ENCODE measurements at regions not wholly inside any gene's neighbourhood (a gene's known extent, or its start where the extent isn't known, plus 50 kb on each side); places are given as distances from the start of the nearest gene placed in this dataset.

GRCh38 chrX:67872958-67873357 lies 329.1 kb downstream of the AR start:
- DNase-seq (ENCODE audit: low read depth, low spot score), result no peak

GRCh38 chrX:67892401-67892800 lies 348.6 kb downstream of the AR start:
- peak; percentile 1 for DNase-seq (ENCODE audit: low read depth, low spot score)

DNA sequence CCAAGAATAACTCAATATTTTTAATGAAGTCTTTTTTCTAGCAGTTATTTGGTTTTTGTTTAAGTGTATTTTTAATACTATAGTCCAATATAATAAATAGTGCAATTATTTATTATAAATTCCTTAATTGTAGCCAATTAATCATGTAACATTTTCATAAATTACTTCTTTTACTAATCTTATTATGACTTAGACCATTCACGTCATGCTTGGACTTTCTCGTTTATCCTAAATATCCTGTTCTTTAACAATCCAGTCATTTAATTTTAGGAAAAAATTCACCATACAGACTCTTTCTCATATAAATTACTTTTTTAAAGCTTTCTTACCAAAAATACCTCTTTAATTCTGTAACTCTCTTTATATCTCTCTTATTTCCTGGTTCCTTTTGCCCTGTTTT lies 350.1 kb downstream of the AR start:
- no peak for DNase-seq (ENCODE audit: low read depth, low spot score)

GRCh38 chrX:67917421-67918010 lies 373.7 kb downstream of the AR start:
- no peak for DNase-seq (ENCODE audit: low read depth, low spot score)

DNA sequence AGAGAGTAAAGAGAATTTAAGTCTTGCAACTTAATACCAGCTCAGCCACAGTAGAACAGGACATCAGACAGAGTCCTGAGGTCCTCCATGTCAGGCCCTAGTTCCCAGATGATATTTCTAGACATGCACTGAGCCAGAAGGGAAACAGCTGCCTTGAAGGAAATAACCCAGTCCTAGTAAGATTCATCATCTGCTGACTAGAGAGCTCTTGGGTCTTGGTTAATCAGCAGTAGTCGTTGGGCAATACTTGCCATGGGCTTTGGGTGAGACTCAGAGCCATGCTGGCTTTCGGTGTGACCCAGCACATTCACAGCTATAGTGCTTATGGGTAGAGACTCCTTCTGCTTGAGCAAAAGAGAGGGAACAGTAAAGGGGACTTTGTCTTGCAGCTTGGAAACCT lies 379.1 kb downstream of the AR start:
- no peak for DNase-seq (ENCODE audit: low read depth, low spot score)

- DNase-seq (ENCODE audit: low read depth, low spot score), result no peak
These were observed 395.4 kb downstream of the AR start for GRCh38 chrX:67939270-67939669.

GRCh38 chrX:67949270-67949669 lies 405.4 kb downstream of the AR start:
- no peak for DNase-seq (ENCODE audit: low read depth, low spot score)

DNA sequence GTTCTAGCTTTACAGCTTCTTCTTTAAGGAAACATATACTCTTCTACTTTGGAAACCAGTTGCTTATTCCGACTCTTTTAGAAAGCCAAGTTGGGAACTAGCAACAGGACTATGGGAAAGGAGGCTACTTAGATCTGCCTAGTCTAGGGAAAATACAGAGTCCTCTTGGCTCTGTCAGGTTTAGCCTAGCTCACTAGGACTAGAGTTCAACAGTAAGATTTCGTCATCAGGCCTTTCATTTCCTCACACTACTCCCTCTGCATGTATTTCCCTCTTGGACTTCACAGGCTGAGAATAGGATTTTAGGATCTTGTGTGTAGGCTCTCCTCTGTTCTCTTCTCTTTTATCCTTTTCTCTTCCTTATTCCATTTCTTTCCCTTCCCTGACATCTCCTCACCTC lies 409.8 kb downstream of the AR start:
- DNase-seq (ENCODE audit: low read depth, low spot score), result no peak

DNA sequence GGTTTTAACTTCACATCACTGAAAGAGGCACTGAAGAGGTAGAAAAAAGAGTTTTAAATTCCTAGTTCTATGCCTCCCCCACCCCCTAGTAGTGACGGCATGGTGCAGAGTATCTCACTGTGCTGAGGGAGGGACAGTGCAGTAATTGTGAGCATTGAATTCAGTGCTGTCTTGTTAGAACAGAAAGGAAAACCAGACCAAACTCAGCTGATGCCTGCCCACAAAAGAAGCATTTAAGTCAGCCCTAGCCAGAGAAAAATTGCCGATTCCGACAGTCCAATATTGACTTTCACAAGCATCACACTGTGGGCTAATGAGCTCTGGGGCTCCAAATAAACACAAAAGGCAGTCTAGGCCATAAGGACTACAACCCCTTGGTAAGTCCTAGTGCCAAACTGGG lies 417.7 kb downstream of the AR start:
- no peak for DNase-seq (ENCODE audit: low read depth, low spot score)
